ENCODE measurements at regions not wholly inside any gene's neighbourhood (a gene's known extent, or its start where the extent isn't known, plus 50 kb on each side); places are given as distances from the start of the nearest gene placed in this dataset.
A peak's percentile ranks its signal among the peaks of the same experiment; 100 is the strongest.

- POLR2A ChIA-PET = no interaction called here
- DNase-seq (ENCODE audit: low spot score) (no peak), FAIRE-seq (no peak), ATAC-seq (peak; percentile 24; the same call in 1 of the 3 replicates)
- 56% methylated on average over 20 of the region's 33 CpGs for WGBS (ENCODE audit: low lambda C conversion rate)
- Histone ChIP-seq H3K9ac (ENCODE audit: insufficient read depth, low read depth, low read length) (no peak overlapping the region), H3K9me3 (ENCODE audit: low read length) (no peaks in the 10 kb centered on the region), H3K4me2 (ENCODE audit: low read depth, low read length) (no peak overlapping the region), H3K27me3 (ENCODE audit: control insufficient read depth in 1 of 2, insufficient read depth in 2 of 2, low read length in 2 of 2) (peaks cover 0 to 31% of the 10 kb centered on the region in 2 experiments; a peak in 4 of 5 replicates), H3K79me2 (ENCODE audit: insufficient read depth, low read length) (no peaks in the 10 kb centered on the region), H2AFZ (ENCODE audit: low read length) (no peak overlapping the region), H3K27ac (ENCODE audit: extremely low read length, insufficient read depth, low read length) (no peak overlapping the region), H3K36me3 (replicated peaks in 1 of 2; ENCODE audit: control insufficient read depth in 1 of 2, insufficient read depth in 2 of 2, low read length in 2 of 2) (no peaks in the 10 kb centered on the region), H3K4me1 (ENCODE audit: insufficient read depth, low read length) (no peaks in the 10 kb centered on the region), H3K4me3 (replicated peaks in 1 of 3; ENCODE audit: insufficient read depth in 1 of 3, low read depth in 2 of 3, low read length in 3 of 3) (no peak overlapping the region), H4K20me1 (ENCODE audit: insufficient read depth, low read length) (no peaks in the 10 kb centered on the region)
- TF ChIP-seq MYPOP (CRISPR knock-in tag; IDR thresholded peaks at IDR 0.05) (no peak), MEIS1 (CRISPR knock-in tag; IDR thresholded peaks at IDR 0.05; ENCODE audit: borderline replicate concordance) (no peak)
- intact Hi-C loops (cut with micrococcal nuclease; ENCODE audit: unreplicated experiment) = loop anchor here (10.0 kb wide), 1 partner anchor 422 kb away; no protein-coding TSS in a partner anchor
- no TSS peak for BruUV-seq (replicated peaks)
- in situ Hi-C loops (cut with HindIII; ENCODE audit: extremely low pct_ligation_motif_present, low pct_unique_long_range_greater_than_20kb) = loop anchor here (10.0 kb wide), 1 partner anchor 332 kb away; no protein-coding TSS in a partner anchor
- CTCF ChIA-PET (ENCODE audit: low intra/inter-chr PET ratio, low total read pairs) = interaction anchor here (1.4 kb wide), 1 partner anchor 422 kb away, joined by 6 read pairs; no protein-coding TSS in a partner anchor
Observed at GRCh38 chr10:131452926-131453720, 141.6 kb upstream of the TCERG1L start.

GRCh38 chr10:131453721-131454634 is 142.5 kb upstream of the TCERG1L start:
- Histone ChIP-seq H3K27ac (ENCODE audit: extremely low read length, insufficient read depth, low read length) (no peak overlapping the region), H3K4me2 (ENCODE audit: low read depth, low read length) (no peak overlapping the region), H3K36me3 (replicated peaks in 1 of 2; ENCODE audit: control insufficient read depth in 1 of 2, insufficient read depth in 2 of 2, low read length in 2 of 2) (no peaks in the 10 kb centered on the region), H4K20me1 (ENCODE audit: insufficient read depth, low read length) (no peaks in the 10 kb centered on the region), H3K27me3 (ENCODE audit: control insufficient read depth in 1 of 2, insufficient read depth in 2 of 2, low read length in 2 of 2) (peaks cover 0 to 31% of the 10 kb centered on the region in 2 experiments; a peak in 4 of 5 replicates), H3K9me3 (ENCODE audit: low read length) (no peaks in the 10 kb centered on the region), H2AFZ (ENCODE audit: low read length) (no peak overlapping the region), H3K4me3 (replicated peaks in 1 of 3; ENCODE audit: insufficient read depth in 1 of 3, low read depth in 2 of 3, low read length in 3 of 3) (no peak overlapping the region), H3K4me1 (ENCODE audit: insufficient read depth, low read length) (no peaks in the 10 kb centered on the region), H3K79me2 (ENCODE audit: insufficient read depth, low read length) (no peaks in the 10 kb centered on the region), H3K9ac (ENCODE audit: insufficient read depth, low read depth, low read length) (no peak overlapping the region)
- DNase-seq (ENCODE audit: low spot score) (peak; percentile 12), ATAC-seq (peak; percentile 59; the same call in 2 of the 3 replicates), FAIRE-seq (peak; percentile 43)
- intact Hi-C loops (cut with micrococcal nuclease; ENCODE audit: unreplicated experiment) = loop anchor here (10.0 kb wide), 1 partner anchor 421 kb away; no protein-coding TSS in a partner anchor
- in situ Hi-C loops (cut with HindIII; ENCODE audit: extremely low pct_ligation_motif_present, low pct_unique_long_range_greater_than_20kb) = loop anchor here (10.0 kb wide), 1 partner anchor 331 kb away; no protein-coding TSS in a partner anchor
- ChIA-PET POLR2A (no interaction called here), CTCF (ENCODE audit: low intra/inter-chr PET ratio, low total read pairs) (interaction anchor here (1.4 to 1.6 kb wide), 2 partner anchors 333 to 421 kb away, joined by 6 to 7 read pairs; no protein-coding TSS in a partner anchor)
- no TSS peak for BruUV-seq (replicated peaks)
- 19% methylated on average over 18 of the region's 32 CpGs for WGBS (ENCODE audit: low lambda C conversion rate)
- TF ChIP-seq ATRX (CRISPR knock-in tag; IDR thresholded peaks at IDR 0.05; ENCODE audit: borderline replicate concordance) (no peak), ZBTB8A (CRISPR knock-in tag; IDR thresholded peaks at IDR 0.05; ENCODE audit: borderline replicate concordance, low read depth) (no peak), LCORL (IDR thresholded peaks at IDR 0.05) (no peak), LCORL (CRISPR knock-in tag; IDR thresholded peaks at IDR 0.05) (no peak), TCF7L2 (IDR thresholded peaks at IDR 0.05; ENCODE audit: low read depth, low read length) (no peak), STAG1 (CRISPR knock-in tag; IDR thresholded peaks at IDR 0.05) (peak; percentile 51), SMC3 (IDR thresholded peaks at IDR 0.05; ENCODE audit: low read length) (peak; percentile 44; the same call in 1 of the 2 replicates), CTCF (CRISPR knock-in tag; IDR thresholded peaks at IDR 0.05) (peak; percentile 69), ZNF460 (CRISPR knock-in tag; IDR thresholded peaks at IDR 0.05; ENCODE audit: borderline replicate concordance) (no peak), MEIS1 (CRISPR knock-in tag; IDR thresholded peaks at IDR 0.05; ENCODE audit: borderline replicate concordance) (no peak)
